Nephron (organoid): ENCODE measurements at regions not wholly inside any gene's neighbourhood (a gene's known extent, or its start where the extent isn't known, plus 50 kb on each side); places are given as distances from the start of the nearest gene placed in this dataset.
"Not testable (repeated sequence)": the region's sequence is repeated elsewhere in the genome, so short reads cannot be mapped to it uniquely, and the experiment has no call there.

ENCODE experiments used
- H3K27ac Mint-ChIP-seq, 3 experiments: 2 replicates each; pipeline ENCODE4 v1.8.0; 2020; ENCODE audit warnings: mixed read lengths in 3 of 3, mild to moderate bottlenecking in 2 of 3, moderate library complexity in 1 of 3
- H3K27me3 Mint-ChIP-seq: 2 replicates; pipeline ENCODE4 v1.8.0; 2021; ENCODE audit warnings: low read depth, mild to moderate bottlenecking, moderate library complexity, mixed read lengths
- H3K36me3 Mint-ChIP-seq: 2 replicates; pipeline ENCODE4 v1.8.0; 2020; ENCODE audit warnings: low read depth, mixed read lengths
- H3K4me1 Mint-ChIP-seq: 2 replicates; pipeline ENCODE4 v1.8.0; 2020; ENCODE audit warnings: mixed read lengths
- H3K4me3 Mint-ChIP-seq, 3 experiments: 2 replicates each; pipeline ENCODE4 v1.8.0; 2020; ENCODE audit warnings: mild to moderate bottlenecking in 3 of 3, mixed read lengths in 3 of 3, moderate library complexity in 2 of 3
- H3K9me3 Mint-ChIP-seq: 2 replicates; pipeline ENCODE4 v1.8.0; 2020; ENCODE audit warnings: mixed read lengths
- TF ChIP-seq, protein P1 (sequence below), 3 experiments: fragments of 200-600 bp; sonication (generic); IDR thresholded peaks; one replicate each; pipeline ENCODE4 v1.5.0; 2021; ENCODE audit warnings: antibody characterized with exemption in 3 of 3; ENCODE audit not compliant: unreplicated experiment in 3 of 3

- peaks cover 10% of the 10 kb centered on the region for H3K4me1 Mint-ChIP-seq
- H3K27me3 Mint-ChIP-seq: peaks cover 3% of the 10 kb centered on the region
- TF ChIP-seq, protein P1, sequence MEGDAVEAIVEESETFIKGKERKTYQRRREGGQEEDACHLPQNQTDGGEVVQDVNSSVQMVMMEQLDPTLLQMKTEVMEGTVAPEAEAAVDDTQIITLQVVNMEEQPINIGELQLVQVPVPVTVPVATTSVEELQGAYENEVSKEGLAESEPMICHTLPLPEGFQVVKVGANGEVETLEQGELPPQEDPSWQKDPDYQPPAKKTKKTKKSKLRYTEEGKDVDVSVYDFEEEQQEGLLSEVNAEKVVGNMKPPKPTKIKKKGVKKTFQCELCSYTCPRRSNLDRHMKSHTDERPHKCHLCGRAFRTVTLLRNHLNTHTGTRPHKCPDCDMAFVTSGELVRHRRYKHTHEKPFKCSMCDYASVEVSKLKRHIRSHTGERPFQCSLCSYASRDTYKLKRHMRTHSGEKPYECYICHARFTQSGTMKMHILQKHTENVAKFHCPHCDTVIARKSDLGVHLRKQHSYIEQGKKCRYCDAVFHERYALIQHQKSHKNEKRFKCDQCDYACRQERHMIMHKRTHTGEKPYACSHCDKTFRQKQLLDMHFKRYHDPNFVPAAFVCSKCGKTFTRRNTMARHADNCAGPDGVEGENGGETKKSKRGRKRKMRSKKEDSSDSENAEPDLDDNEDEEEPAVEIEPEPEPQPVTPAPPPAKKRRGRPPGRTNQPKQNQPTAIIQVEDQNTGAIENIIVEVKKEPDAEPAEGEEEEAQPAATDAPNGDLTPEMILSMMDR (IDR thresholded peaks at IDR 0.05; ENCODE audit: unreplicated experiment in 3 of 3): no peak
- no peaks in the 10 kb centered on the region for H3K9me3 Mint-ChIP-seq
- H3K4me3 Mint-ChIP-seq: no peak overlapping the region
- no peaks in the 10 kb centered on the region for H3K36me3 Mint-ChIP-seq
- H3K27ac Mint-ChIP-seq: peak overlapping the region; percentile 23 to 48 (median 24)
These were observed 62.5 kb upstream of the ARHGAP29 start for GRCh38 chr1:94299627-94300553.

DNA sequence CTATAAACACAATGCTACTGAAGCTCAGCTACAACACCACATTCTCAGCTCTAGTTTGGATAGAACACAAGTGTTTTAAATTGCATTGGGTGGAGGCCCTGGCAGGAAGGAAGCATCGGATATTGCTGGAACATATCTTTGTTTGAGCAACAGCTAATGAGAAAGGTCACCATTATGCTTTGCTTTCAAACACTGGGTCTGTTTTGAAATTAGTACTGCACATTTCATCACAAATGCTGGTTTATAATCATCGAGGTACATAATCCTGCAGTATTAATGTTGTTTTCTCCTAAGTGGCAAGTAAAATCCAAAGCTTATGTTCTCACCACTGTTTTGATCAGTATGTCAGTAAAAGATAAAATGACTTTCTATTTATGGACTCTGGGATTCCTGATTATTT, 61.5 kb upstream of the ARHGAP29 start:
- Mint-ChIP-seq H3K4me3 (no peak overlapping the region), H3K27me3 (peaks cover 3% of the 10 kb centered on the region), H3K9me3 (no peaks in the 10 kb centered on the region), H3K36me3 (no peaks in the 10 kb centered on the region), H3K4me1 (peaks cover 10% of the 10 kb centered on the region), H3K27ac (peak overlapping the region in 1 of 3 experiments; percentile 25)
- TF ChIP-seq, protein P1 (IDR thresholded peaks at IDR 0.05; ENCODE audit: unreplicated experiment in 3 of 3): no peak

- H3K4me1 Mint-ChIP-seq: peaks cover 10% of the 10 kb centered on the region
- no peak overlapping the region for H3K27ac Mint-ChIP-seq
- peaks cover 3% of the 10 kb centered on the region for H3K9me3 Mint-ChIP-seq
- TF ChIP-seq, protein P1 (IDR thresholded peaks at IDR 0.05; ENCODE audit: unreplicated experiment in 3 of 3): no peak
- peaks cover 3% of the 10 kb centered on the region for H3K27me3 Mint-ChIP-seq
- no peak overlapping the region for H3K4me3 Mint-ChIP-seq
- no peaks in the 10 kb centered on the region for H3K36me3 Mint-ChIP-seq
These were observed 58.6 kb upstream of the ARHGAP29 start for GRCh38 chr1:94296018-94296417.

GRCh38 chr1:94292978-94293377, 55.6 kb upstream of the ARHGAP29 start:
- H3K4me1 Mint-ChIP-seq, H3K27ac Mint-ChIP-seq, H3K27me3 Mint-ChIP-seq, H3K9me3 Mint-ChIP-seq, H3K36me3 Mint-ChIP-seq, H3K4me3 Mint-ChIP-seq: not testable (repeated sequence)

GRCh38 chr1:94289244-94289643, 51.9 kb upstream of the ARHGAP29 start:
- not testable (repeated sequence) for H3K4me3 Mint-ChIP-seq, H3K36me3 Mint-ChIP-seq, H3K27me3 Mint-ChIP-seq, H3K9me3 Mint-ChIP-seq, H3K4me1 Mint-ChIP-seq, H3K27ac Mint-ChIP-seq
